22Rv1 (cell line): ENCODE measurements at regions not wholly inside any gene's neighbourhood (a gene's known extent, or its start where the extent isn't known, plus 50 kb on each side); places are given as distances from the start of the nearest gene placed in this dataset.

Experiments used
- ZFX ChIP-seq: fragments of 450-650 bp; IDR thresholded peaks from 2 replicates; pipeline ENCODE4 v1.6.1; 2017; ENCODE audit warnings: antibody characterized with exemption, borderline replicate concordance
- TF ChIP-seq, protein P1 (sequence below): fragments of 450-650 bp; IDR thresholded peaks from 2 replicates; pipeline ENCODE4 v1.5.1; 2017; ENCODE audit warnings: mild to moderate bottlenecking

DNA sequence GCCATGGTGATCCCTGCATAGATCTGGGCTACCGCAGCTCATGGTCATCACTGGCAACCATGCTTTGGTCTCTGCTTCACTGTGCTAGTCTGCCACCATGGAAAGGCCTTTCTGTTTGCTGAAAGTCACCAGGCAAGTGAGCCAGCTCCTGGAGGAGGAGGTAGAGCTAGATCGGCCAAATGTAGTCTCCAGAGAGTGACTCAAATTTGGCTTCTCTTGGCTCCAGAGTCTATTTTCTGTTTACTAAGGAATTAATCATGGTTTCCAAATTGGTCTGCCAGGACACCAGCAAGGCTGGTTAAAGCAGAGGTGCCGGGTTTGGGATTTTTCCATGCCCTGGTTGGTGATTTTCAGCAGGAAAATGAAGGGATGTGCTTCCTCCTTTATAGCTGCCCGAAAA is 52.7 kb upstream of the IVNS1ABP start:
- TF ChIP-seq, protein P1, sequence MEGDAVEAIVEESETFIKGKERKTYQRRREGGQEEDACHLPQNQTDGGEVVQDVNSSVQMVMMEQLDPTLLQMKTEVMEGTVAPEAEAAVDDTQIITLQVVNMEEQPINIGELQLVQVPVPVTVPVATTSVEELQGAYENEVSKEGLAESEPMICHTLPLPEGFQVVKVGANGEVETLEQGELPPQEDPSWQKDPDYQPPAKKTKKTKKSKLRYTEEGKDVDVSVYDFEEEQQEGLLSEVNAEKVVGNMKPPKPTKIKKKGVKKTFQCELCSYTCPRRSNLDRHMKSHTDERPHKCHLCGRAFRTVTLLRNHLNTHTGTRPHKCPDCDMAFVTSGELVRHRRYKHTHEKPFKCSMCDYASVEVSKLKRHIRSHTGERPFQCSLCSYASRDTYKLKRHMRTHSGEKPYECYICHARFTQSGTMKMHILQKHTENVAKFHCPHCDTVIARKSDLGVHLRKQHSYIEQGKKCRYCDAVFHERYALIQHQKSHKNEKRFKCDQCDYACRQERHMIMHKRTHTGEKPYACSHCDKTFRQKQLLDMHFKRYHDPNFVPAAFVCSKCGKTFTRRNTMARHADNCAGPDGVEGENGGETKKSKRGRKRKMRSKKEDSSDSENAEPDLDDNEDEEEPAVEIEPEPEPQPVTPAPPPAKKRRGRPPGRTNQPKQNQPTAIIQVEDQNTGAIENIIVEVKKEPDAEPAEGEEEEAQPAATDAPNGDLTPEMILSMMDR: no peak
- TF ChIP-seq ZFX: no peak
